GM12875 (cell line): ENCODE measurements at regions not wholly inside any gene's neighbourhood (a gene's known extent, or its start where the extent isn't known, plus 50 kb on each side); places are given as distances from the start of the nearest gene placed in this dataset.

ENCODE experiments used
- H3K4me3 ChIP-seq: one replicate; pipeline ENCODE4 v1.5.1; 2011; ENCODE audit warnings: low read depth, low read length, control low read depth
- TF ChIP-seq, protein P1 (sequence below): IDR thresholded peaks from 2 replicates; pipeline ENCODE4 v1.5.1; 2011; ENCODE audit warnings: low read depth, mild to moderate bottlenecking, control low read depth, inconsistent platforms, low read length, moderate library complexity, borderline replicate concordance; ENCODE audit not compliant: insufficient read depth

- H3K4me3 ChIP-seq, result no peak overlapping the region
- TF ChIP-seq, protein P1, sequence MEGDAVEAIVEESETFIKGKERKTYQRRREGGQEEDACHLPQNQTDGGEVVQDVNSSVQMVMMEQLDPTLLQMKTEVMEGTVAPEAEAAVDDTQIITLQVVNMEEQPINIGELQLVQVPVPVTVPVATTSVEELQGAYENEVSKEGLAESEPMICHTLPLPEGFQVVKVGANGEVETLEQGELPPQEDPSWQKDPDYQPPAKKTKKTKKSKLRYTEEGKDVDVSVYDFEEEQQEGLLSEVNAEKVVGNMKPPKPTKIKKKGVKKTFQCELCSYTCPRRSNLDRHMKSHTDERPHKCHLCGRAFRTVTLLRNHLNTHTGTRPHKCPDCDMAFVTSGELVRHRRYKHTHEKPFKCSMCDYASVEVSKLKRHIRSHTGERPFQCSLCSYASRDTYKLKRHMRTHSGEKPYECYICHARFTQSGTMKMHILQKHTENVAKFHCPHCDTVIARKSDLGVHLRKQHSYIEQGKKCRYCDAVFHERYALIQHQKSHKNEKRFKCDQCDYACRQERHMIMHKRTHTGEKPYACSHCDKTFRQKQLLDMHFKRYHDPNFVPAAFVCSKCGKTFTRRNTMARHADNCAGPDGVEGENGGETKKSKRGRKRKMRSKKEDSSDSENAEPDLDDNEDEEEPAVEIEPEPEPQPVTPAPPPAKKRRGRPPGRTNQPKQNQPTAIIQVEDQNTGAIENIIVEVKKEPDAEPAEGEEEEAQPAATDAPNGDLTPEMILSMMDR, result no peak
Measured at GRCh38 chr18:39302481-39302880, 1736.9 kb upstream of the CELF4 start.

- H3K4me3 ChIP-seq, result no peak overlapping the region
- TF ChIP-seq, protein P1, result no peak
Measured at GRCh38 chr18:39299152-39299551, 1733.6 kb upstream of the CELF4 start.

GRCh38 chr18:39297225-39297624, 1731.6 kb upstream of the CELF4 start:
- TF ChIP-seq, protein P1, result no peak
- no peak overlapping the region for H3K4me3 ChIP-seq

- TF ChIP-seq, protein P1, result no peak
- no peak overlapping the region for H3K4me3 ChIP-seq
Measured at GRCh38 chr18:39296293-39296888, 1730.8 kb upstream of the CELF4 start.

DNA sequence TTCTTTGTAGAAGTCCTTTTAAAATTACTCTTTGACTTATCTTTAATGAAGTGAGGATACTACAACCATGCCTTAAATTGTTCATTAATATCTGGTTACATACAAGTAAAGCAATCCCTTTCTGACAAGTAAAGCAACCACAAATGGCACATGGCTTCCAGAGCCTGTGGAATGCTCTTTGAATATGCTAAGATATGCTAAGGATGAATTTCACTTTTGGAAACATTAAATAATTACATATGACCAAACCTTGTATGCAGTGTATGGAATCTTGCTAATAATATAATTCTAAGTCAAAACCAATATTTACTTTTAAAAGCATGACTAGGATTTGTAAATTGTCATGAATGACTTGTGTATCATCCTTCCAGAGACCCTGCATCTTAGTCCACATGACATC, 1711.2 kb upstream of the CELF4 start:
- TF ChIP-seq, protein P1, result no peak
- H3K4me3 ChIP-seq, result no peak overlapping the region

GRCh38 chr18:39274535-39274934, 1708.9 kb upstream of the CELF4 start:
- TF ChIP-seq, protein P1, result no peak
- no peak overlapping the region for H3K4me3 ChIP-seq

- TF ChIP-seq, protein P1, result no peak
- H3K4me3 ChIP-seq, result no peak overlapping the region
Measured at GRCh38 chr18:39272230-39272629, 1706.6 kb upstream of the CELF4 start.
